Neural progenitor cell (in vitro differentiated cells): ENCODE measurements at regions not wholly inside any gene's neighbourhood (a gene's known extent, or its start where the extent isn't known, plus 50 kb on each side); places are given as distances from the start of the nearest gene placed in this dataset.

Experiments used
- DNase-seq: peaks from one replicate; pipeline ENCODE4 v3.0.0-alpha.2; 2016; ENCODE audit warnings: low spot score
- H2AFZ ChIP-seq: fragments of 200-600 bp; sonication (generic); replicated peaks from 2 replicates; pipeline ENCODE4 v1.6.1; 2016; ENCODE audit warnings: antibody characterized with exemption
- H3F3A ChIP-seq: fragments of 200-600 bp; sonication (generic); 2 replicates; pipeline ENCODE4 v1.6.1; 2016; ENCODE audit warnings: antibody characterized with exemption, low read depth
- H3K27ac ChIP-seq: fragments of 200-600 bp; sonication (generic); 2 replicates; pipeline ENCODE4 v1.5.1; 2016; ENCODE audit warnings: mild to moderate bottlenecking
- H3K27me3 ChIP-seq: fragments of 200-600 bp; sonication (generic); 2 replicates; pipeline ENCODE4 v1.6.1; 2016; ENCODE audit warnings: mild to moderate bottlenecking, moderate library complexity
- H3K36me3 ChIP-seq: fragments of 200-600 bp; sonication (generic); 2 replicates; pipeline ENCODE4 v1.5.1; 2016
- H3K4me1 ChIP-seq: fragments of 200-600 bp; sonication (generic); 2 replicates; pipeline ENCODE4 v1.6.1; 2016; ENCODE audit warnings: mixed run types
- H3K4me2 ChIP-seq: fragments of 200-600 bp; sonication (generic); 2 replicates; pipeline ENCODE4 v1.6.1; 2016
- H3K4me3 ChIP-seq: fragments of 200-600 bp; sonication (generic); 2 replicates; pipeline ENCODE4 v1.5.1; 2016
- H3K79me2 ChIP-seq: fragments of 200-600 bp; sonication (generic); 2 replicates; pipeline ENCODE4 v1.6.1; 2016; ENCODE audit warnings: low read depth
- H3K9ac ChIP-seq: fragments of 200-600 bp; sonication (generic); 2 replicates; pipeline ENCODE4 v1.6.1; 2016
- H3K9me3 ChIP-seq: fragments of 200-600 bp; sonication (generic); 2 replicates; pipeline ENCODE4 v1.5.1; 2016; ENCODE audit warnings: low read depth
- H4K20me1 ChIP-seq: fragments of 200-600 bp; sonication (generic); 2 replicates; pipeline ENCODE4 v1.6.1; 2016; ENCODE audit warnings: low read depth
- H3K27ac Mint-ChIP-seq: 3 replicates; pipeline ENCODE4 v1.8.0; 2021; ENCODE audit warnings: mixed read lengths
- H3K27me3 Mint-ChIP-seq: 2 replicates; pipeline ENCODE4 v1.8.0; 2022; ENCODE audit warnings: low read depth, mild to moderate bottlenecking, inconsistent platforms, moderate library complexity, mixed read lengths; ENCODE audit not compliant: insufficient read depth
- H3K36me3 Mint-ChIP-seq: 3 replicates; pipeline ENCODE4 v1.8.0; 2021; ENCODE audit warnings: mixed read lengths
- H3K4me1 Mint-ChIP-seq: 3 replicates; pipeline ENCODE4 v1.8.0; 2021; ENCODE audit warnings: mixed read lengths
- H3K4me3 Mint-ChIP-seq: 3 replicates; pipeline ENCODE4 v1.8.0; 2021; ENCODE audit warnings: mild to moderate bottlenecking, moderate library complexity, mixed read lengths
- H3K9me3 Mint-ChIP-seq: 3 replicates; pipeline ENCODE4 v1.8.0; 2020; ENCODE audit warnings: mixed read lengths
- CTCF ChIP-seq: fragments of 200-600 bp; sonication (generic); IDR thresholded peaks from 2 replicates; pipeline ENCODE4 v1.5.1; 2017; ENCODE audit warnings: antibody characterized with exemption, mild to moderate bottlenecking
- EZH2 ChIP-seq: fragments of 200-600 bp; sonication (generic); IDR thresholded peaks from 2 replicates; pipeline ENCODE4 v1.6.1; 2017; ENCODE audit warnings: antibody characterized with exemption, mild to moderate bottlenecking, moderate library complexity
- EZH2phosphoT487 ChIP-seq: fragments of 200-600 bp; sonication (generic); IDR thresholded peaks from 2 replicates; pipeline ENCODE4 v1.6.1; 2017; ENCODE audit warnings: antibody characterized with exemption

- no peak overlapping the region for H3K27ac Mint-ChIP-seq
- DNase-seq, result no peak
- Histone ChIP-seq H3K9ac (no peak overlapping the region), H2AFZ (no peak overlapping the region), H3F3A (no peaks in the 10 kb centered on the region), H3K27me3 (no peaks in the 10 kb centered on the region), H3K79me2 (no peaks in the 10 kb centered on the region), H3K4me1 (no peaks in the 10 kb centered on the region), H3K4me3 (no peak overlapping the region), H3K9me3 (no peaks in the 10 kb centered on the region), H3K27ac (no peak overlapping the region), H3K36me3 (no peaks in the 10 kb centered on the region), H3K4me2 (no peak overlapping the region), H4K20me1 (no peaks in the 10 kb centered on the region)
- H3K27me3 Mint-ChIP-seq, result peaks cover 5% of the 10 kb centered on the region
- no peaks in the 10 kb centered on the region for H3K36me3 Mint-ChIP-seq
- TF ChIP-seq CTCF, result no peak
- no peak for TF ChIP-seq EZH2
- TF ChIP-seq EZH2phosphoT487, result no peak
- H3K4me1 Mint-ChIP-seq, result peaks cover 3% of the 10 kb centered on the region
- H3K9me3 Mint-ChIP-seq, result no peaks in the 10 kb centered on the region
- H3K4me3 Mint-ChIP-seq, result no peak overlapping the region
Measured at GRCh38 chr9:113796646-113797426, 79.3 kb upstream of the ZNF618 start.

DNA sequence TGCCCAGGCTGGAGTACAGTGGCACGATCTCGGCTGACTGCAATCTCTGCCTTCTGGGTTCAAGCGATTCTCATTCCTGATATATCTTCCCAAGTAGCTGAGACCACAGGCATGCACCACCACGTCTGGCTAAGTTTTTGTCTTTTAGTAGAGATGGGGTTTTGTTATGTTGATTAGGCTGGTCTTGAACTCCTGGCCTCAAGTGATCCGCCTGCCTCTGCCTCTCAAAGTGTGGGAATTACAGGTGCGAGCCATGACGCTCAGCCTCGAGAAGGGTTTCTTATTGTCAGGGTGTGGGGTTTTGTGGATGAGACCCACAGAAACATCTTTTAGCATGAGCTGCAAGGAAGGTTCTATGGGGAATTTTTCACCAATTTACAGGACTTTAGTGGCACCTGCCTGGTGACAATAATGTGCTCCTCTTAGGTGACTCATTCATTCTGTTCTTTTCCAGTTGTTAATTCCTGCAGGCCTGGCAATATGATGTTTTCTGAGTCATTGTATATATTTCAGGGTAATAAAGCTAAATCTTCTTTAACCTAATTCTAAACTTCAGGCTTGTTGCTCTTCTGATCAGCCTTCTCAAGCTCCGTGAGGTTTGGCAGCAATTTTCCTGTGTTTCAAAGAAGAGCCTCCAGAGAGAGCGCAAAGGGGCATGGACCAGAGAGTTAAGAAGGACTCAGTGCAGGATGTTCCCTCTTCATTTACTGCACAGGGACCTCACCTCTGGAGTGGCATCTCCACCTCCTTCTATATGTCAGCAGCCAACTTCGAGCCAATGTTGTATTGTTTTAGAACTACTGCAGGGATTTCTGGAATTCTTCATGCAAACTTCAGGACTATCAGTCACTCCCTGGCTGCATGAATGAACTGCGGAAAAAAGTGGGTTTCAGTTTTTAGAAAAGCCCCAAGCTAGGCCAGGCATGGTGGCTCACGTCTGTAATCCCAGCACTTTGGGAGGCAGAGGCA, 77.8 kb upstream of the ZNF618 start:
- Histone ChIP-seq H3F3A (no peaks in the 10 kb centered on the region), H4K20me1 (no peaks in the 10 kb centered on the region), H3K4me1 (no peaks in the 10 kb centered on the region), H3K27me3 (no peaks in the 10 kb centered on the region), H3K4me2 (no peak overlapping the region), H2AFZ (no peak overlapping the region), H3K9me3 (no peaks in the 10 kb centered on the region), H3K79me2 (no peaks in the 10 kb centered on the region), H3K36me3 (no peaks in the 10 kb centered on the region), H3K9ac (no peak overlapping the region), H3K27ac (no peak overlapping the region), H3K4me3 (no peak overlapping the region)
- H3K27ac Mint-ChIP-seq, result no peak overlapping the region
- peaks cover 3% of the 10 kb centered on the region for H3K4me1 Mint-ChIP-seq
- H3K27me3 Mint-ChIP-seq, result peaks cover 3% of the 10 kb centered on the region
- no peak for DNase-seq
- H3K9me3 Mint-ChIP-seq, result no peaks in the 10 kb centered on the region
- no peaks in the 10 kb centered on the region for H3K36me3 Mint-ChIP-seq
- no peak overlapping the region for H3K4me3 Mint-ChIP-seq
- TF ChIP-seq EZH2, result no peak
- TF ChIP-seq EZH2phosphoT487, result no peak
- no peak for TF ChIP-seq CTCF

DNA sequence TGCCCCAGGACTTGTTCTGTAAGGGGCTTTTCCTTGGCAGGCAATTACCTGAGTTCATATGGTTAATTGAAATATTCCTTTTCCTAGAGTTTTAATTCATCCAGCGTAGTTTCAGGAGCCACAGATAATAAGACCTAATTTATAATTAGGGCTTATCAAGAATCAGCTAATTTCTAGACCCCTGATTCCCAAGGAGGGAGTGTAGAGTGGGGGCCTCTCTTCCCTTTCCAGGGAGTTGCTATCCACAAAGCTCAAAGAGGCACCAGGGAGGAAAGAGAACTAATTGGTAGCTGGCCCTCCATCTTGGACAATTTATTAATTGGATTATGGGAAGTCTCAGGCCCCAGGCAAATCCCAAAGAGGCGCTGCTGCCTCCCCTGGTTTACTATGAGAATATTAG, 75.8 kb upstream of the ZNF618 start:
- H3K4me1 ChIP-seq, result no peaks in the 10 kb centered on the region
- no peak overlapping the region for H2AFZ ChIP-seq
- DNase-seq, result no peak
- no peak overlapping the region for H3K4me3 Mint-ChIP-seq
- TF ChIP-seq EZH2 (no peak), EZH2phosphoT487 (no peak), CTCF (no peak)
- no peak overlapping the region for H3K4me2 ChIP-seq
- no peaks in the 10 kb centered on the region for H4K20me1 ChIP-seq
- no peaks in the 10 kb centered on the region for H3K9me3 Mint-ChIP-seq
- H3K36me3 ChIP-seq, result no peaks in the 10 kb centered on the region
- no peak overlapping the region for H3K27ac ChIP-seq
- H3K36me3 Mint-ChIP-seq, result no peaks in the 10 kb centered on the region
- H3K79me2 ChIP-seq, result no peaks in the 10 kb centered on the region
- no peaks in the 10 kb centered on the region for H3K9me3 ChIP-seq
- H3K27me3 Mint-ChIP-seq, result peaks cover 3% of the 10 kb centered on the region
- H3K9ac ChIP-seq, result no peak overlapping the region
- no peak overlapping the region for H3K27ac Mint-ChIP-seq
- peaks cover 3% of the 10 kb centered on the region for H3K4me1 Mint-ChIP-seq
- H3F3A ChIP-seq, result no peaks in the 10 kb centered on the region
- H3K4me3 ChIP-seq, result no peak overlapping the region
- no peaks in the 10 kb centered on the region for H3K27me3 ChIP-seq
